RWPE2 (cell line): ENCODE measurements at regions not wholly inside any gene's neighbourhood (a gene's known extent, or its start where the extent isn't known, plus 50 kb on each side); places are given as distances from the start of the nearest gene placed in this dataset.
"Not testable (repeated sequence)": the region's sequence is repeated elsewhere in the genome, so short reads cannot be mapped to it uniquely, and the experiment has no call there.

Experiments used
- ATAC-seq: fragments of 200-7000 bp; cut with Tn5 transposase; 3 replicates; pipeline ENCODE4 v1.9.1; 2021; ENCODE audit warnings: low read depth
- DNase-seq: peaks from one replicate; pipeline ENCODE4 v3.0.0-alpha.2; 2020; ENCODE audit warnings: low spot score
- H3K27ac ChIP-seq: fragments of 450-650 bp; 2 replicates; pipeline ENCODE4 v1.5.1; 2017; ENCODE audit warnings: mild to moderate bottlenecking; ENCODE audit not compliant: poor library complexity, severe bottlenecking
- H3K27me3 ChIP-seq: fragments of 250-450 bp; sonication (Bioruptor Pico); 2 replicates; pipeline ENCODE4 v1.5.1; 2021; ENCODE audit warnings: mild to moderate bottlenecking, moderate library complexity; ENCODE audit not compliant: insufficient read depth, poor library complexity, severe bottlenecking
- H3K36me3 ChIP-seq: fragments of 250-450 bp; sonication (Bioruptor Pico); 2 replicates; pipeline ENCODE4 v1.5.1; 2020; ENCODE audit warnings: low read depth, mild to moderate bottlenecking, moderate library complexity
- H3K4me1 ChIP-seq: fragments of 250-450 bp; sonication (Bioruptor Pico); 2 replicates; pipeline ENCODE4 v1.5.1; 2021; ENCODE audit warnings: mild to moderate bottlenecking, moderate library complexity; ENCODE audit not compliant: insufficient read depth, poor library complexity, severe bottlenecking
- H3K4me3 ChIP-seq: fragments of 250-450 bp; sonication (Bioruptor Pico); 2 replicates; pipeline ENCODE4 v1.5.1; 2021; ENCODE audit warnings: mild to moderate bottlenecking, moderate library complexity; ENCODE audit not compliant: severe bottlenecking
- H3K9me3 ChIP-seq: fragments of 250-450 bp; sonication (Bioruptor Pico); 2 replicates; pipeline ENCODE4 v1.5.1; 2021; ENCODE audit warnings: mild to moderate bottlenecking, moderate library complexity; ENCODE audit not compliant: severe bottlenecking
- CTCF ChIP-seq: fragments of 450-650 bp; IDR thresholded peaks from one replicate; pipeline ENCODE4 v1.5.1; 2017; ENCODE audit warnings: mild to moderate bottlenecking, moderate library complexity; ENCODE audit not compliant: poor library complexity, severe bottlenecking

- Histone ChIP-seq H3K36me3 (no peaks in the 10 kb centered on the region), H3K27me3 (no peaks in the 10 kb centered on the region), H3K4me1 (no peaks in the 10 kb centered on the region), H3K27ac (no peak overlapping the region), H3K4me3 (no peak overlapping the region), H3K9me3 (no peaks in the 10 kb centered on the region)
- ATAC-seq (no peak), DNase-seq (no peak)
- no peak for TF ChIP-seq CTCF
Measured at GRCh38 chr13:19050901-19051300, 130.7 kb downstream of the TUBA3C start.

GRCh38 chr13:19049624-19050023, 132.0 kb downstream of the TUBA3C start:
- not testable (repeated sequence) for H3K9me3 ChIP-seq, H3K27ac ChIP-seq, H3K4me1 ChIP-seq, H3K36me3 ChIP-seq, ATAC-seq, H3K27me3 ChIP-seq, H3K4me3 ChIP-seq
- DNase-seq, result peak; percentile 40

GRCh38 chr13:19048381-19048780, 133.2 kb downstream of the TUBA3C start:
- no peaks in the 10 kb centered on the region for H3K27me3 ChIP-seq
- no peak for ATAC-seq
- H3K36me3 ChIP-seq, result no peaks in the 10 kb centered on the region
- H3K9me3 ChIP-seq, result no peaks in the 10 kb centered on the region
- H3K4me3 ChIP-seq, result no peak overlapping the region
- H3K27ac ChIP-seq, result no peak overlapping the region
- no peak for TF ChIP-seq CTCF
- H3K4me1 ChIP-seq, result no peaks in the 10 kb centered on the region
- no peak for DNase-seq

GRCh38 chr13:19023115-19023514, 158.5 kb downstream of the TUBA3C start:
- H3K27ac ChIP-seq, result no peak overlapping the region
- ATAC-seq (no peak), DNase-seq (no peak)
- no peak overlapping the region for H3K4me3 ChIP-seq
- no peak for TF ChIP-seq CTCF
- H3K36me3 ChIP-seq, result no peaks in the 10 kb centered on the region
- H3K9me3 ChIP-seq, result no peaks in the 10 kb centered on the region
- H3K4me1 ChIP-seq, result no peaks in the 10 kb centered on the region
- H3K27me3 ChIP-seq, result no peaks in the 10 kb centered on the region

- DNase-seq (no peak), ATAC-seq (no peak)
- Histone ChIP-seq H3K27me3 (no peaks in the 10 kb centered on the region), H3K4me3 (no peak overlapping the region), H3K4me1 (no peaks in the 10 kb centered on the region), H3K9me3 (no peaks in the 10 kb centered on the region), H3K27ac (no peak overlapping the region), H3K36me3 (no peaks in the 10 kb centered on the region)
- TF ChIP-seq CTCF, result no peak
Measured at GRCh38 chr13:19020988-19021387, 160.6 kb downstream of the TUBA3C start.
